HepG2 (cell line): ENCODE measurements at regions not wholly inside any gene's neighbourhood (a gene's known extent, or its start where the extent isn't known, plus 50 kb on each side); places are given as distances from the start of the nearest gene placed in this dataset.

Source experiments
- ATF2 ChIP-seq: sonication (generic); formaldehyde crosslinking; IDR thresholded peaks from 2 replicates; pipeline ENCODE4 v1.4.0; 2020; ENCODE audit warnings: missing genetic modification reagents
- ATF7 ChIP-seq, 2 experiments: fragments of 450-650 bp in 1 of 2; sonication (generic) in 1 of 2; formaldehyde crosslinking in 1 of 2; IDR thresholded peaks; 2 replicates each; pipeline versions ENCODE4 v1.4.0 to v1.6.1; 2016 to 2020; ENCODE audit warnings: antibody characterized with exemption in 1 of 2, mild to moderate bottlenecking in 1 of 2, missing genetic modification reagents in 1 of 2
- BHLHE40 ChIP-seq: IDR thresholded peaks from 2 replicates; pipeline ENCODE4 v1.6.1; 2011; ENCODE audit warnings: low read length, improper control_type of control experiment
- CENPX ChIP-seq: sonication (generic); formaldehyde crosslinking; IDR thresholded peaks from 2 replicates; pipeline ENCODE4 v1.9.0; 2021; ENCODE audit warnings: mild to moderate bottlenecking, missing genetic modification reagents, moderate library complexity
- FOXA3 ChIP-seq: IDR thresholded peaks from 2 replicates; pipeline ENCODE4 v1.6.1; 2016; ENCODE audit warnings: missing genetic modification reagents, missing compliant biosample characterization
- MXI1 ChIP-seq: IDR thresholded peaks from 3 replicates; pipeline ENCODE4 v1.6.1; 2012; ENCODE audit warnings: low read depth, low read length, inconsistent platforms, borderline replicate concordance
- ZC3H4 ChIP-seq: sonication (generic); formaldehyde crosslinking; IDR thresholded peaks from 2 replicates; pipeline ENCODE4 v1.4.0; 2020; ENCODE audit warnings: missing genetic modification reagents, borderline replicate concordance
- ZNF468 ChIP-seq: sonication (generic); formaldehyde crosslinking; IDR thresholded peaks from 2 replicates; pipeline ENCODE4 v1.8.0; 2022; ENCODE audit warnings: mild to moderate bottlenecking, moderate library complexity, missing genetic modification reagents
- ZNF678 ChIP-seq: sonication (generic); formaldehyde crosslinking; IDR thresholded peaks from 2 replicates; pipeline ENCODE4 v1.4.0; 2020; ENCODE audit warnings: mild to moderate bottlenecking, missing genetic modification reagents
- TF ChIP-seq, protein P1 (sequence below): sonication (generic); formaldehyde crosslinking; IDR thresholded peaks from 2 replicates; pipeline ENCODE4 v1.5.0; 2020; ENCODE audit warnings: mild to moderate bottlenecking, missing genetic modification reagents, moderate library complexity
- TF ChIP-seq, protein P2 (sequence below): IDR thresholded peaks from 2 replicates; pipeline ENCODE4 v1.6.1; 2012; ENCODE audit warnings: inconsistent platforms
- TF ChIP-seq, protein P3 (sequence below): sonication (generic); formaldehyde crosslinking; IDR thresholded peaks from 2 replicates; pipeline ENCODE4 v1.5.0; 2020; ENCODE audit warnings: missing genetic modification reagents

DNA sequence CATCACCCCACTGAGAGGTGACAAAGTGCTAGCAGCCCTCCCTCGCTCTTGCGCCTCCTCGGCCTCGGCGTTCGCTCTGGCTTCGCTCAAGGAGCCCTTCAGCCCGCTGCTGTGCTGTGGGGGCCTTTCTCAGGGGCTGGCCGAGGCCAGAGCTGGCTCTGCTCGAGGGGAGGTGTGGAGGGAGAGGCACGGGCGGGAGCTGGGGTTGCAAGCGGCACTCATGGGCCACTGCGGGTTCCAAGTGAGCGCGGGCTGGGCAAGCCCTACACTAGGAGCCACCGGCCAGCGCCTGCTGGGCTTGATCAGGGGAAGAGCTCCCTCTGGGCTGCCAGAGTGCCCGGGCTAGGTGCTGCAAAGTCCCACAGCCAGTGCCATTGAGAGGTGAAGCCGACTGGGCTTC, 964.8 kb upstream of the GJE1 start:
- no peak for TF ChIP-seq ZNF468 (CRISPR knock-in tag)
- no peak for TF ChIP-seq BHLHE40
- no peak for TF ChIP-seq ZC3H4 (CRISPR knock-in tag)
- TF ChIP-seq, protein P1, sequence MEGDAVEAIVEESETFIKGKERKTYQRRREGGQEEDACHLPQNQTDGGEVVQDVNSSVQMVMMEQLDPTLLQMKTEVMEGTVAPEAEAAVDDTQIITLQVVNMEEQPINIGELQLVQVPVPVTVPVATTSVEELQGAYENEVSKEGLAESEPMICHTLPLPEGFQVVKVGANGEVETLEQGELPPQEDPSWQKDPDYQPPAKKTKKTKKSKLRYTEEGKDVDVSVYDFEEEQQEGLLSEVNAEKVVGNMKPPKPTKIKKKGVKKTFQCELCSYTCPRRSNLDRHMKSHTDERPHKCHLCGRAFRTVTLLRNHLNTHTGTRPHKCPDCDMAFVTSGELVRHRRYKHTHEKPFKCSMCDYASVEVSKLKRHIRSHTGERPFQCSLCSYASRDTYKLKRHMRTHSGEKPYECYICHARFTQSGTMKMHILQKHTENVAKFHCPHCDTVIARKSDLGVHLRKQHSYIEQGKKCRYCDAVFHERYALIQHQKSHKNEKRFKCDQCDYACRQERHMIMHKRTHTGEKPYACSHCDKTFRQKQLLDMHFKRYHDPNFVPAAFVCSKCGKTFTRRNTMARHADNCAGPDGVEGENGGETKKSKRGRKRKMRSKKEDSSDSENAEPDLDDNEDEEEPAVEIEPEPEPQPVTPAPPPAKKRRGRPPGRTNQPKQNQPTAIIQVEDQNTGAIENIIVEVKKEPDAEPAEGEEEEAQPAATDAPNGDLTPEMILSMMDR (CRISPR knock-in tag) = no peak
- TF ChIP-seq MXI1 = no peak
- no peak for TF ChIP-seq ATF2 (CRISPR knock-in tag)
- no peak for TF ChIP-seq ZNF678
- TF ChIP-seq, protein P2, sequence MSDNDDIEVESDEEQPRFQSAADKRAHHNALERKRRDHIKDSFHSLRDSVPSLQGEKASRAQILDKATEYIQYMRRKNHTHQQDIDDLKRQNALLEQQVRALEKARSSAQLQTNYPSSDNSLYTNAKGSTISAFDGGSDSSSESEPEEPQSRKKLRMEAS = no peak
- no peak for TF ChIP-seq CENPX (CRISPR knock-in tag)
- no peak for TF ChIP-seq FOXA3 (CRISPR knock-in tag)
- TF ChIP-seq ATF7 (IDR thresholded peaks at IDR 0.05) = no peak
- TF ChIP-seq ATF7 (CRISPR knock-in tag; IDR thresholded peaks at IDR 0.05) = no peak
- TF ChIP-seq, protein P3, sequence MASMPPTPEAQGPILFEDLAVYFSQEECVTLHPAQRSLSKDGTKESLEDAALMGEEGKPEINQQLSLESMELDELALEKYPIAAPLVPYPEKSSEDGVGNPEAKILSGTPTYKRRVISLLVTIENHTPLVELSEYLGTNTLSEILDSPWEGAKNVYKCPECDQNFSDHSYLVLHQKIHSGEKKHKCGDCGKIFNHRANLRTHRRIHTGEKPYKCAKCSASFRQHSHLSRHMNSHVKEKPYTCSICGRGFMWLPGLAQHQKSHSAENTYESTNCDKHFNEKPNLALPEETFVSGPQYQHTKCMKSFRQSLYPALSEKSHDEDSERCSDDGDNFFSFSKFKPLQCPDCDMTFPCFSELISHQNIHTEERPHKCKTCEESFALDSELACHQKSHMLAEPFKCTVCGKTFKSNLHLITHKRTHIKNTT (CRISPR knock-in tag) = no peak
